ENCODE measurements at regions not wholly inside any gene's neighbourhood (a gene's known extent, or its start where the extent isn't known, plus 50 kb on each side); places are given as distances from the start of the nearest gene placed in this dataset.

DNA sequence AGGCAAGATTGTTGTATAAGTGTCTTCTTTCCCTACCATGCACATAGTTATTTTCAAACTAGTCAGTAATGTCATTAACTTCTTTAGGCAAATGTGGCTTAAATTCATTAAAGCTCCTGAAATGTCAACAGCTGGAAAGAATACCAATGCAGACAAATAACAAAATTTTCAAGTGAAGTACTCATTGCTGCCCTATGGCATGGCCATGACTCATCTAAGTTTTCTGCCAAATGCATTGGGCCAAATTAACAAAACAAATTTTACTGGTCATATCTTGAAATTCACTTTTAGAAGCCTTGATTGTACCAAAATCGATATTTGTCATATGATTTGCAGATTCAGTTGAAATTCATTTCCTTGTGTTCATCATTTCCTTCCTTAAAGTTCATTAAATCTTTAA, 915.9 kb downstream of the SLC6A15 start:
- no peak overlapping the region for H3K4me3 ChIP-seq (ENCODE audit: low read depth, low read length)
- TF ChIP-seq, protein P1, sequence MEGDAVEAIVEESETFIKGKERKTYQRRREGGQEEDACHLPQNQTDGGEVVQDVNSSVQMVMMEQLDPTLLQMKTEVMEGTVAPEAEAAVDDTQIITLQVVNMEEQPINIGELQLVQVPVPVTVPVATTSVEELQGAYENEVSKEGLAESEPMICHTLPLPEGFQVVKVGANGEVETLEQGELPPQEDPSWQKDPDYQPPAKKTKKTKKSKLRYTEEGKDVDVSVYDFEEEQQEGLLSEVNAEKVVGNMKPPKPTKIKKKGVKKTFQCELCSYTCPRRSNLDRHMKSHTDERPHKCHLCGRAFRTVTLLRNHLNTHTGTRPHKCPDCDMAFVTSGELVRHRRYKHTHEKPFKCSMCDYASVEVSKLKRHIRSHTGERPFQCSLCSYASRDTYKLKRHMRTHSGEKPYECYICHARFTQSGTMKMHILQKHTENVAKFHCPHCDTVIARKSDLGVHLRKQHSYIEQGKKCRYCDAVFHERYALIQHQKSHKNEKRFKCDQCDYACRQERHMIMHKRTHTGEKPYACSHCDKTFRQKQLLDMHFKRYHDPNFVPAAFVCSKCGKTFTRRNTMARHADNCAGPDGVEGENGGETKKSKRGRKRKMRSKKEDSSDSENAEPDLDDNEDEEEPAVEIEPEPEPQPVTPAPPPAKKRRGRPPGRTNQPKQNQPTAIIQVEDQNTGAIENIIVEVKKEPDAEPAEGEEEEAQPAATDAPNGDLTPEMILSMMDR (IDR thresholded peaks at IDR 0.05; ENCODE audit: borderline replicate concordance, insufficient read depth, low read depth, low read length), result no peak

GRCh38 chr12:83985084-83985483, 927.5 kb downstream of the SLC6A15 start:
- H3K4me3 ChIP-seq (ENCODE audit: low read depth, low read length), result no peak overlapping the region
- TF ChIP-seq, protein P1 (IDR thresholded peaks at IDR 0.05; ENCODE audit: borderline replicate concordance, insufficient read depth, low read depth, low read length), result no peak

- TF ChIP-seq, protein P1 (IDR thresholded peaks at IDR 0.05; ENCODE audit: borderline replicate concordance, insufficient read depth, low read depth, low read length), result no peak
- H3K4me3 ChIP-seq (ENCODE audit: low read depth, low read length), result no peak overlapping the region
Observed at GRCh38 chr12:83980398-83980797, 932.2 kb downstream of the SLC6A15 start.

GRCh38 chr12:83979785-83980184, 932.8 kb downstream of the SLC6A15 start:
- TF ChIP-seq, protein P1 (IDR thresholded peaks at IDR 0.05; ENCODE audit: borderline replicate concordance, insufficient read depth, low read depth, low read length), result no peak
- no peak overlapping the region for H3K4me3 ChIP-seq (ENCODE audit: low read depth, low read length)

GRCh38 chr12:83971781-83972180, 940.8 kb downstream of the SLC6A15 start:
- H3K4me3 ChIP-seq (ENCODE audit: low read depth, low read length), result no peak overlapping the region
- TF ChIP-seq, protein P1 (IDR thresholded peaks at IDR 0.05; ENCODE audit: borderline replicate concordance, insufficient read depth, low read depth, low read length), result no peak

DNA sequence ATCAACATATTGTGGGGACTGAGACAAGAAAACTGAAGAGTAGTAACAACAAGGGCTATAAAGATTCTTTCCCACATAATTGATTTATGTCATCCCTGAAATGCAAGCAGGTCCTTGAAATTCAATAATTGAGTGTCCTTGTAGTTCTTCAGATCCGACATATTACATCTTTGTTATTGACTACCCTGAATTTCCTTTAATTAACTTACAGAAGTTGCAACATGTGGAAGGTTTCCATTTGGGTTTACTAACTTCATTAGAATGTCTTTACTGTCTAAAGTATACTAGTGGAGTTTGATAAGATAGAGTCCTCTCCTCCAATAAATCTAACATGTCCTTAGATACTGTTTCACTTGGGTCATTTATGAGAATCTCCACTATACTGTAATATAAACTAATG, 951.8 kb downstream of the SLC6A15 start:
- no peak overlapping the region for H3K4me3 ChIP-seq (ENCODE audit: low read depth, low read length)
- TF ChIP-seq, protein P1 (IDR thresholded peaks at IDR 0.05; ENCODE audit: borderline replicate concordance, insufficient read depth, low read depth, low read length), result no peak

DNA sequence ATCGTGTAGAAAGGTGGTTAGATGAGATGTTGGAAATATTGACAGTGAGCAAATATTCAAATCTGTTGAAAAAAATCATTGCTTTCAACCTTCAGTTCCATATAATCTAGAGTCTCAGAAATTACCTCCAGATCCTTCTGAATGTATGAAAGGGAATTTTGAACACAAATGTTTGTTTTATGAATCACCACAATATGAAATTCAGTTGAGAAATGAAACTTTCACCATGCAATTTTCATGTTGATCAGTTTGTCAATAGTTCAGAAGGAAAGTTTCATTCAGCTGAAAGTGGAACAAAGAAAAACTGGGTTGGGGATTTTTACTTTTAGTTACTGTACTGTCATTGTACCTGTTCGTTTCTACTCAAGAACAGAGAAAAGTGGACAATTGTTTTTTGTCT, 953.6 kb downstream of the SLC6A15 start:
- TF ChIP-seq, protein P1 (IDR thresholded peaks at IDR 0.05; ENCODE audit: borderline replicate concordance, insufficient read depth, low read depth, low read length), result no peak
- H3K4me3 ChIP-seq (ENCODE audit: low read depth, low read length), result no peak overlapping the region
